Caco-2 (cell line): ENCODE measurements at regions not wholly inside any gene's neighbourhood (a gene's known extent, or its start where the extent isn't known, plus 50 kb on each side); places are given as distances from the start of the nearest gene placed in this dataset.

ENCODE experiments used
- BruUV-seq: library from RNA; stranded (reverse); fragments of 400-500 nt; replicated peaks from 2 replicates; lab custom pipeline; 2021; lab: Mats Ljungman, UMichigan
- CTCF ChIA-PET: fragments of 300-600 bp; sonication (Branson Sonifier 250); formaldehyde crosslinking; loops from one replicate; lab custom pipeline; 2022; ENCODE audit warnings: antibody characterized with exemption; lab: Charles Lee
- POLR2A ChIA-PET: fragments of 300-600 bp; sonication (Branson Sonifier 250); formaldehyde crosslinking; loops from one replicate; lab custom pipeline; 2022; ENCODE audit warnings: antibody characterized with exemption; lab: Charles Lee
- DNase-seq, 2 experiments: peaks; one replicate each; pipeline versions ENCODE4 v3.0.0 to v3.0.0-alpha.2; 2020 to 2022
- H3K27me3 ChIP-seq: replicated peaks from 2 replicates; pipeline ENCODE4 v1.6.0; 2011; ENCODE audit warnings: low read length; ENCODE audit not compliant: control insufficient read depth, insufficient read depth
- H3K36me3 ChIP-seq: 2 replicates; pipeline ENCODE4 v1.5.1; 2011; ENCODE audit warnings: low read length; ENCODE audit not compliant: control insufficient read depth, insufficient read depth
- H3K4me1 ChIP-seq: fragments of 250-450 bp; sonication (Bioruptor Pico); 2 replicates; pipeline ENCODE4 v1.5.1; 2020; ENCODE audit warnings: mild to moderate bottlenecking
- H3K4me3 ChIP-seq: 2 replicates; pipeline ENCODE4 v1.5.1; 2011; ENCODE audit warnings: low read depth, mild to moderate bottlenecking, control low read depth, low read length
- H3K9me3 ChIP-seq: fragments of 250-450 bp; sonication (Bioruptor Pico); 2 replicates; pipeline ENCODE4 v1.5.1; 2020; ENCODE audit warnings: mild to moderate bottlenecking, moderate library complexity
- H3K27ac Mint-ChIP-seq: one replicate; pipeline ENCODE4 v1.8.0; 2022; ENCODE audit warnings: mixed read lengths; ENCODE audit not compliant: unreplicated experiment
- H3K27me3 Mint-ChIP-seq: one replicate; pipeline ENCODE4 v1.8.0; 2022; ENCODE audit warnings: mixed read lengths; ENCODE audit not compliant: insufficient read depth, unreplicated experiment
- H3K36me3 Mint-ChIP-seq: one replicate; pipeline ENCODE4 v1.8.0; 2022; ENCODE audit warnings: mild to moderate bottlenecking, mixed read lengths; ENCODE audit not compliant: insufficient read depth, unreplicated experiment
- H3K4me1 Mint-ChIP-seq: one replicate; pipeline ENCODE4 v1.8.0; 2022; ENCODE audit warnings: low read depth, mixed read lengths; ENCODE audit not compliant: unreplicated experiment
- H3K4me3 Mint-ChIP-seq: one replicate; pipeline ENCODE4 v1.8.0; 2022; ENCODE audit warnings: mild to moderate bottlenecking, moderate library complexity, mixed read lengths; ENCODE audit not compliant: unreplicated experiment
- H3K9me3 Mint-ChIP-seq: one replicate; pipeline ENCODE4 v1.8.0; 2022; ENCODE audit warnings: mixed read lengths; ENCODE audit not compliant: unreplicated experiment
- CTCF ChIP-seq, 2 experiments: fragments of 200-600 bp in 1 of 2; IDR thresholded peaks; 1 replicate in 1 of 2; 2 replicates in 1 of 2; pipeline versions ENCODE4 v1.5.1 to v1.8.0; 2011 to 2022; ENCODE audit warnings: antibody characterized with exemption in 1 of 2, control low read depth in 1 of 2, inconsistent platforms in 1 of 2, low read depth in 1 of 2, low read length in 1 of 2, mild to moderate bottlenecking in 1 of 2, moderate library complexity in 1 of 2; ENCODE audit not compliant: insufficient read depth in 1 of 2, severe bottlenecking in 1 of 2, unreplicated experiment in 1 of 2
- intact Hi-C: fragments of 100-400 bp; cut with micrococcal nuclease; formaldehyde crosslinking; loops from one replicate; pipeline ENCODE4 v1.10.0; 2022; ENCODE audit not compliant: unreplicated experiment

GRCh38 chr13:79918620-79919019, 422.3 kb downstream of the SPRY2 start:
- Histone ChIP-seq H3K9me3 (peaks cover 5% of the 10 kb centered on the region; the same call in 1 of the 2 replicates), H3K4me1 (no peaks in the 10 kb centered on the region), H3K27me3 (no peaks in the 10 kb centered on the region), H3K36me3 (no peaks in the 10 kb centered on the region), H3K4me3 (no peak overlapping the region)
- no peak for DNase-seq
- H3K27me3 Mint-ChIP-seq = no peaks in the 10 kb centered on the region
- no peaks in the 10 kb centered on the region for H3K36me3 Mint-ChIP-seq
- CTCF ChIA-PET = interaction anchor here (0.6 kb wide), 1 partner anchor 44 kb away, joined by 3 read pairs; no protein-coding TSS in a partner anchor
- H3K27ac Mint-ChIP-seq = no peak overlapping the region
- H3K4me1 Mint-ChIP-seq = peaks cover 6% of the 10 kb centered on the region
- POLR2A ChIA-PET = no interaction called here
- H3K9me3 Mint-ChIP-seq = peaks cover 31% of the 10 kb centered on the region
- no peak overlapping the region for H3K4me3 Mint-ChIP-seq
- intact Hi-C loops = loop anchor here (10.0 kb wide), 1 partner anchor 244 kb away; no protein-coding TSS in a partner anchor
- no peak for TF ChIP-seq CTCF (IDR thresholded peaks at IDR 0.05; ENCODE audit: insufficient read depth in 1 of 2, low read depth in 1 of 2, low read length in 1 of 2, severe bottlenecking in 1 of 2, unreplicated experiment in 1 of 2)
- no TSS peak for BruUV-seq

GRCh38 chr13:79917628-79918027, 423.3 kb downstream of the SPRY2 start:
- intact Hi-C loops = loop anchor here (10.0 kb wide), 1 partner anchor 243 kb away; no protein-coding TSS in a partner anchor
- DNase-seq = no peak
- H3K4me3 Mint-ChIP-seq = no peak overlapping the region
- no peak overlapping the region for H3K27ac Mint-ChIP-seq
- H3K36me3 ChIP-seq = no peaks in the 10 kb centered on the region
- no peaks in the 10 kb centered on the region for H3K27me3 Mint-ChIP-seq
- no peaks in the 10 kb centered on the region for H3K4me1 ChIP-seq
- no peaks in the 10 kb centered on the region for H3K36me3 Mint-ChIP-seq
- peaks cover 6% of the 10 kb centered on the region for H3K4me1 Mint-ChIP-seq
- POLR2A ChIA-PET = no interaction called here
- H3K9me3 ChIP-seq = peaks cover 5% of the 10 kb centered on the region; the same call in 1 of the 2 replicates
- peaks cover 21% of the 10 kb centered on the region for H3K9me3 Mint-ChIP-seq
- no peaks in the 10 kb centered on the region for H3K27me3 ChIP-seq
- no peak for TF ChIP-seq CTCF (IDR thresholded peaks at IDR 0.05; ENCODE audit: insufficient read depth in 1 of 2, low read depth in 1 of 2, low read length in 1 of 2, severe bottlenecking in 1 of 2, unreplicated experiment in 1 of 2)
- no TSS peak for BruUV-seq
- CTCF ChIA-PET = no interaction called here
- H3K4me3 ChIP-seq = no peak overlapping the region

- Mint-ChIP-seq H3K4me3 (no peak overlapping the region), H3K4me1 (peaks cover 12% of the 10 kb centered on the region), H3K9me3 (peaks cover 8% of the 10 kb centered on the region), H3K36me3 (no peaks in the 10 kb centered on the region), H3K27ac (peak overlapping the region; percentile 74), H3K27me3 (no peaks in the 10 kb centered on the region)
- no peaks in the 10 kb centered on the region for H3K27me3 ChIP-seq
- BruUV-seq = no TSS peak
- no peak overlapping the region for H3K4me3 ChIP-seq
- H3K4me1 ChIP-seq = no peaks in the 10 kb centered on the region
- no peak for TF ChIP-seq CTCF (IDR thresholded peaks at IDR 0.05; ENCODE audit: insufficient read depth in 1 of 2, low read depth in 1 of 2, low read length in 1 of 2, severe bottlenecking in 1 of 2, unreplicated experiment in 1 of 2)
- intact Hi-C loops = loop anchor here (10.0 kb wide), 1 partner anchor 240 kb away; no protein-coding TSS in a partner anchor
- ChIA-PET POLR2A (no interaction called here), CTCF (no interaction called here)
- no peaks in the 10 kb centered on the region for H3K9me3 ChIP-seq
- DNase-seq = no peak
- no peaks in the 10 kb centered on the region for H3K36me3 ChIP-seq
Observed at GRCh38 chr13:79915114-79915811, 425.7 kb downstream of the SPRY2 start.
